Nephron progenitor cell (in vitro differentiated cells): ENCODE measurements at regions not wholly inside any gene's neighbourhood (a gene's known extent, or its start where the extent isn't known, plus 50 kb on each side); places are given as distances from the start of the nearest gene placed in this dataset.

ENCODE experiments used
- DNase-seq: peaks from one replicate; pipeline ENCODE4 v3.0.0; 2021
- H3K27ac Mint-ChIP-seq: 2 replicates; pipeline ENCODE4 v1.8.0; 2021; ENCODE audit warnings: mild to moderate bottlenecking, moderate library complexity, mixed read lengths
- H3K27me3 Mint-ChIP-seq: 2 replicates; pipeline ENCODE4 v1.8.0; 2021; ENCODE audit warnings: mild to moderate bottlenecking, low read depth, mixed read lengths; ENCODE audit not compliant: poor library complexity
- H3K36me3 Mint-ChIP-seq: 2 replicates; pipeline ENCODE4 v1.8.0; 2021; ENCODE audit warnings: low read depth, mixed read lengths
- H3K4me1 Mint-ChIP-seq: 2 replicates; pipeline ENCODE4 v1.8.0; 2021; ENCODE audit warnings: mixed read lengths
- H3K4me3 Mint-ChIP-seq: 2 replicates; pipeline ENCODE4 v1.8.0; 2021; ENCODE audit warnings: mild to moderate bottlenecking, moderate library complexity, mixed read lengths
- H3K9me3 Mint-ChIP-seq: 2 replicates; pipeline ENCODE4 v1.8.0; 2021; ENCODE audit warnings: mild to moderate bottlenecking, moderate library complexity, mixed read lengths
- CTCF ChIP-seq: fragments of 200-600 bp; sonication (generic); IDR thresholded peaks from 2 replicates; pipeline ENCODE4 v1.5.0; 2021; ENCODE audit warnings: antibody characterized with exemption

GRCh38 chr7:12884856-12885440 is 197.5 kb downstream of the ARL4A start:
- no peaks in the 10 kb centered on the region for H3K36me3 Mint-ChIP-seq
- no peak overlapping the region for H3K27ac Mint-ChIP-seq
- DNase-seq = no peak
- H3K4me1 Mint-ChIP-seq = no peaks in the 10 kb centered on the region
- no peaks in the 10 kb centered on the region for H3K27me3 Mint-ChIP-seq
- TF ChIP-seq CTCF = no peak
- H3K9me3 Mint-ChIP-seq = no peaks in the 10 kb centered on the region
- no peak overlapping the region for H3K4me3 Mint-ChIP-seq

GRCh38 chr7:12888717-12889116 is 201.3 kb downstream of the ARL4A start:
- Mint-ChIP-seq H3K27me3 (no peaks in the 10 kb centered on the region), H3K4me3 (no peak overlapping the region), H3K9me3 (no peaks in the 10 kb centered on the region), H3K4me1 (no peaks in the 10 kb centered on the region), H3K27ac (no peak overlapping the region), H3K36me3 (no peaks in the 10 kb centered on the region)
- no peak for DNase-seq
- no peak for TF ChIP-seq CTCF

- DNase-seq = no peak
- no peaks in the 10 kb centered on the region for H3K4me1 Mint-ChIP-seq
- TF ChIP-seq CTCF = no peak
- no peaks in the 10 kb centered on the region for H3K9me3 Mint-ChIP-seq
- no peaks in the 10 kb centered on the region for H3K36me3 Mint-ChIP-seq
- H3K4me3 Mint-ChIP-seq = no peak overlapping the region
- no peak overlapping the region for H3K27ac Mint-ChIP-seq
- no peaks in the 10 kb centered on the region for H3K27me3 Mint-ChIP-seq
Measured at GRCh38 chr7:12889391-12889790, 202.0 kb downstream of the ARL4A start.

- Mint-ChIP-seq H3K9me3 (no peaks in the 10 kb centered on the region), H3K36me3 (no peaks in the 10 kb centered on the region), H3K27me3 (no peaks in the 10 kb centered on the region), H3K4me1 (no peaks in the 10 kb centered on the region), H3K4me3 (no peak overlapping the region), H3K27ac (no peak overlapping the region)
- no peak for TF ChIP-seq CTCF
- DNase-seq = no peak
Measured at GRCh38 chr7:12890586-12890985, 203.2 kb downstream of the ARL4A start.

GRCh38 chr7:12893292-12893691 is 205.9 kb downstream of the ARL4A start:
- H3K27ac Mint-ChIP-seq = no peak overlapping the region
- H3K36me3 Mint-ChIP-seq = no peaks in the 10 kb centered on the region
- H3K9me3 Mint-ChIP-seq = no peaks in the 10 kb centered on the region
- no peaks in the 10 kb centered on the region for H3K4me1 Mint-ChIP-seq
- no peaks in the 10 kb centered on the region for H3K27me3 Mint-ChIP-seq
- no peak overlapping the region for H3K4me3 Mint-ChIP-seq
- TF ChIP-seq CTCF = no peak
- DNase-seq = no peak

- no peak overlapping the region for H3K27ac Mint-ChIP-seq
- no peaks in the 10 kb centered on the region for H3K4me1 Mint-ChIP-seq
- no peak for DNase-seq
- no peak overlapping the region for H3K4me3 Mint-ChIP-seq
- no peak for TF ChIP-seq CTCF
- H3K27me3 Mint-ChIP-seq = no peaks in the 10 kb centered on the region
- no peaks in the 10 kb centered on the region for H3K9me3 Mint-ChIP-seq
- no peaks in the 10 kb centered on the region for H3K36me3 Mint-ChIP-seq
Measured at GRCh38 chr7:12895296-12895695, 207.9 kb downstream of the ARL4A start.
